ENCODE measurements at regions not wholly inside any gene's neighbourhood (a gene's known extent, or its start where the extent isn't known, plus 50 kb on each side); places are given as distances from the start of the nearest gene placed in this dataset.

DNA sequence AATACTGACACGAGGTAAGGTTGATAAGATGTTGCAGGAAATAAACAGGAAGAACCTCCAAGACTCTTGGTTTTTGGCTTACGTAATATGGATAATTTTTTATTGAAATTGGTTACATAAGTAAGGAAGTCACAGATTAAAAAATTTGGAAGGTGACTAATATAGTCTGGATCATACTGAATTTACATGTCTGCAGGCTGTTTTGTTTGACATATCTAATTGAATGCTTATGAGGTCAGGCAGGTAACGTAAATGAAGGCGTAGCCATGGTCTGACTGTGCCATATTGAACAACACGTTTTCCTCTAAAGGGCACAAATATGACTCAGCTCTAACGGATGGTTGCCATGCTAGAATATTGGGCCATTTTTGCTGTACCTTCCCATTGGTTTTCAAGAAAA is 648.1 kb upstream of the NOVA1 start:
- DNase-seq (no peak), ATAC-seq (no peak)
- Histone ChIP-seq H3K27ac (no peak overlapping the region), H3K4me3 (no peak overlapping the region), H3K9me3 (no peaks in the 10 kb centered on the region), H3K27me3 (no peaks in the 10 kb centered on the region), H3K4me1 (no peaks in the 10 kb centered on the region), H3K36me3 (no peaks in the 10 kb centered on the region)
- intact Hi-C loops (cut with DNase I), result no loop called here
- TF ChIP-seq, protein P1, sequence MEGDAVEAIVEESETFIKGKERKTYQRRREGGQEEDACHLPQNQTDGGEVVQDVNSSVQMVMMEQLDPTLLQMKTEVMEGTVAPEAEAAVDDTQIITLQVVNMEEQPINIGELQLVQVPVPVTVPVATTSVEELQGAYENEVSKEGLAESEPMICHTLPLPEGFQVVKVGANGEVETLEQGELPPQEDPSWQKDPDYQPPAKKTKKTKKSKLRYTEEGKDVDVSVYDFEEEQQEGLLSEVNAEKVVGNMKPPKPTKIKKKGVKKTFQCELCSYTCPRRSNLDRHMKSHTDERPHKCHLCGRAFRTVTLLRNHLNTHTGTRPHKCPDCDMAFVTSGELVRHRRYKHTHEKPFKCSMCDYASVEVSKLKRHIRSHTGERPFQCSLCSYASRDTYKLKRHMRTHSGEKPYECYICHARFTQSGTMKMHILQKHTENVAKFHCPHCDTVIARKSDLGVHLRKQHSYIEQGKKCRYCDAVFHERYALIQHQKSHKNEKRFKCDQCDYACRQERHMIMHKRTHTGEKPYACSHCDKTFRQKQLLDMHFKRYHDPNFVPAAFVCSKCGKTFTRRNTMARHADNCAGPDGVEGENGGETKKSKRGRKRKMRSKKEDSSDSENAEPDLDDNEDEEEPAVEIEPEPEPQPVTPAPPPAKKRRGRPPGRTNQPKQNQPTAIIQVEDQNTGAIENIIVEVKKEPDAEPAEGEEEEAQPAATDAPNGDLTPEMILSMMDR (IDR thresholded peaks at IDR 0.05), result no peak

DNA sequence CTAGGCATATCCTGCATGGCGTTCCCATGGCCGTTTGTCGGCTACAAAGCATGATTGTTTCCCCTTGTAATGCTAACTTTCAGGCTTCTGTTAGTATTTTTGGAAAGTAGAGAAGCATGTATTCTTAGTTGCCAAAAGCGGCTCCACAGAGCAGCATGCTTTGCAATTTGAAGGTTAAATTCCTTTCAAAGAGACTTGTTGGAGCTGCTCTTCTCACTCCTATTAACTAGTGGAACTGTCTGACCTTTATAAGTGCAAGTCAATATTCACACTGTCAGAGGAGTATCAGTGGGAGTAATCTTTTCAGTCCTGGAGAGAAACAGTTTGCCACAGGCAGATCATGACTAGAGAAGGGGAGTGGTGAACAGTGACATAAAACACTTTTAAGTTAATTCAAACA is 656.1 kb upstream of the NOVA1 start:
- intact Hi-C loops (cut with DNase I), result no loop called here
- H3K27ac ChIP-seq, result no peak overlapping the region
- TF ChIP-seq, protein P1 (IDR thresholded peaks at IDR 0.05), result no peak
- H3K4me3 ChIP-seq, result no peak overlapping the region
- DNase-seq (no peak), ATAC-seq (no peak)
- H3K4me1 ChIP-seq, result no peaks in the 10 kb centered on the region
- H3K9me3 ChIP-seq, result no peaks in the 10 kb centered on the region
- no peaks in the 10 kb centered on the region for H3K36me3 ChIP-seq
- no peaks in the 10 kb centered on the region for H3K27me3 ChIP-seq

DNA sequence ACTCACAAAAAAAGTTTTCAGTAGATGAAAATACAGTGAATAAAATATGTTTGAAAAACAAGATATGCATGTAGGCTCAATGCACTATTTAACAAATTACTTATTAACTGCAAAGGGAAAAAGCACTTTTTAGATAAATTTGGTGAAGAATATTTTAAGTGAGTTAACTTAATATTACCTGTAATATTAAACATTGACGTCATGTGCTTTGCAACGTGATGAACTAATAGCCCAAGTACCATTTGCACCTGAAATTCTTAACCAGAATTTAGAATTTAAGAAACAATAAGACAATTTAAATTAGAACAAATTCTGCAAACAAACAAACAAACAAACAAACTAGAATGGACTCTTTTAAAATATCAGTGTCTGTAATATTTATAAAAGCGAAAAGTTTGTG is 659.0 kb upstream of the NOVA1 start:
- H3K4me1 ChIP-seq, result no peaks in the 10 kb centered on the region
- DNase-seq (no peak), ATAC-seq (no peak)
- H3K9me3 ChIP-seq, result no peaks in the 10 kb centered on the region
- no peak overlapping the region for H3K27ac ChIP-seq
- no peaks in the 10 kb centered on the region for H3K27me3 ChIP-seq
- no peaks in the 10 kb centered on the region for H3K36me3 ChIP-seq
- TF ChIP-seq, protein P1 (IDR thresholded peaks at IDR 0.05), result no peak
- intact Hi-C loops (cut with DNase I), result no loop called here
- no peak overlapping the region for H3K4me3 ChIP-seq

DNA sequence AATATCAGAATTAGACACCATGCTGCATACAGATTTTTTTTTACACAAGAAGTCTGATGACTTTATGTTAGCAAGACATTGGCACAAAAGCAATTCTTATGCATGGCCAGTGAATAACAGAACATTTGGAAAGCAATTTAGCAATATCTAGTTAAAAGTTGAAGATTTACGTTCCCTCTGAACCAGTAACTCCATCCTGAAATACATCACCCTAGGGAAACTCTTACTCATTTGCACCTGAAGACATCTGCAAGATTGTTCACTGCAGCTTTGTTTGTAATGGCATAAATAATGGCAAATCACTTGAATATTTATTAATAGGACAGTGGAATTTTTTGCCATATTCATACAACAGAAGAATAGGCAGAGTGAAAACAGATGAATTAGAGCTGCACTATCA is 670.0 kb upstream of the NOVA1 start:
- Histone ChIP-seq H3K27ac (no peak overlapping the region), H3K36me3 (no peaks in the 10 kb centered on the region), H3K4me3 (no peak overlapping the region), H3K27me3 (no peaks in the 10 kb centered on the region), H3K4me1 (no peaks in the 10 kb centered on the region), H3K9me3 (no peaks in the 10 kb centered on the region)
- no peak for DNase-seq
- TF ChIP-seq, protein P1 (IDR thresholded peaks at IDR 0.05), result no peak
- intact Hi-C loops (cut with DNase I), result no loop called here
- no peak for ATAC-seq

DNA sequence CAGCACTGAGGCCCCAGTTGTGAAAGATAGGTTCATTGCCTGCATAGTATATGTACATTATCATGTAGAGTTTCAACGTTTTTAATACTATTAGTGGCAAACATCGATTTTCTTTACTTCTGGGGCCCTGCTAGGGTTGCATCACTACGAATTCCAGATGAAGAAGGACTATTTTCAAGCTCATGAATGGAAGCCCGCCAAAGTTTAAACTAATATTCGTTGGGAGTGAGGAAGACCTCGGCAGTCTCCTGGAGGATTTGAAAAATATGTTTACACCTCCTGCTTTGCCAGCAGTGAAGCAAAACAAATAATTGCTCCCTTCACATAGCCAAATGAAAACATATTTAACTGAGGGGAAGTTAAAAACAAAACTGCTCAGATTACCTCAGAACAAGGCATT is 672.9 kb upstream of the NOVA1 start:
- Histone ChIP-seq H3K27ac (no peak overlapping the region), H3K4me3 (no peak overlapping the region), H3K27me3 (no peaks in the 10 kb centered on the region), H3K4me1 (no peaks in the 10 kb centered on the region), H3K36me3 (no peaks in the 10 kb centered on the region), H3K9me3 (no peaks in the 10 kb centered on the region)
- intact Hi-C loops (cut with DNase I), result no loop called here
- DNase-seq, result no peak
- TF ChIP-seq, protein P1 (IDR thresholded peaks at IDR 0.05), result no peak
- no peak for ATAC-seq

DNA sequence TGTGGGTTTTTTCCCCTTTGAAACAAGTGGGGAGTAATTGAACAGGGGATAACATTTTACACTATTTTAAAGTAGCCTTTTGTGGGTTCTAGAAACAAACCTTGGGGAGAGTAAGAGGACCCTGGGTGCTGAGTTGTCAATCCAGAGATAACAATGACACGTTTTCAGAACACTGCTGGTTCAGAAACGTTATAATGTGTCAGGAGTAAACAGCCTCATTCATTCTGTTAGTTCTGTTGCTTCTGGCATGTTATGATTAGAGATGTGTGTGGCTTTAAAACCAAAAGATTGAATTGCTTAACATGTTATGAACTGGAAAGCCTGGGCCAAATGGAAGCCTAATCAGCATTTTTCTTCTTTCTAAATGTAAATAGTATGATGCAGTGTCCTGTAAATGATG is 680.5 kb upstream of the NOVA1 start:
- no peaks in the 10 kb centered on the region for H3K27me3 ChIP-seq
- TF ChIP-seq, protein P1 (IDR thresholded peaks at IDR 0.05), result no peak
- DNase-seq (no peak), ATAC-seq (no peak)
- H3K4me3 ChIP-seq, result no peak overlapping the region
- no peaks in the 10 kb centered on the region for H3K36me3 ChIP-seq
- H3K27ac ChIP-seq, result no peak overlapping the region
- no peaks in the 10 kb centered on the region for H3K9me3 ChIP-seq
- intact Hi-C loops (cut with DNase I), result no loop called here
- no peaks in the 10 kb centered on the region for H3K4me1 ChIP-seq
